ENCODE measurements at regions not wholly inside any gene's neighbourhood (a gene's known extent, or its start where the extent isn't known, plus 50 kb on each side); places are given as distances from the start of the nearest gene placed in this dataset.

DNA sequence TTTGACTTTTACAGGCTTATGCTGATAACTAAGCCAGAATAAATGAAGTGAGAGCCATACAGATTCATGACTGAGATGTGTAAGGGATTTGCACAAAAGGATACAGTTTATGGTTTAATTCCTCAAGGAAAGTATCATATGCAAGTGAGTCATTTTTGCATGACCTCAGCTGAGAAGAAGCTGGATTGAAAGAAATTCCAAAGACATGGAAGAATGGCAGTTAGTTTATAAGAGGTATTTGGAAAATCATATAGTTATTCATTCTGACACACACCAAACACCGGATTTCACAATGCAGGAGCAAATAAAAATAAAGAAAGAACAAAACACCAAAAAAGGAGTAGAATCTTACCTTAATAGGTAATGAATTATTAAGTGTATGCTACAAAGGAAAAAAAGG lies 83.2 kb upstream of the RND3 start:
- TF ChIP-seq, protein P1, sequence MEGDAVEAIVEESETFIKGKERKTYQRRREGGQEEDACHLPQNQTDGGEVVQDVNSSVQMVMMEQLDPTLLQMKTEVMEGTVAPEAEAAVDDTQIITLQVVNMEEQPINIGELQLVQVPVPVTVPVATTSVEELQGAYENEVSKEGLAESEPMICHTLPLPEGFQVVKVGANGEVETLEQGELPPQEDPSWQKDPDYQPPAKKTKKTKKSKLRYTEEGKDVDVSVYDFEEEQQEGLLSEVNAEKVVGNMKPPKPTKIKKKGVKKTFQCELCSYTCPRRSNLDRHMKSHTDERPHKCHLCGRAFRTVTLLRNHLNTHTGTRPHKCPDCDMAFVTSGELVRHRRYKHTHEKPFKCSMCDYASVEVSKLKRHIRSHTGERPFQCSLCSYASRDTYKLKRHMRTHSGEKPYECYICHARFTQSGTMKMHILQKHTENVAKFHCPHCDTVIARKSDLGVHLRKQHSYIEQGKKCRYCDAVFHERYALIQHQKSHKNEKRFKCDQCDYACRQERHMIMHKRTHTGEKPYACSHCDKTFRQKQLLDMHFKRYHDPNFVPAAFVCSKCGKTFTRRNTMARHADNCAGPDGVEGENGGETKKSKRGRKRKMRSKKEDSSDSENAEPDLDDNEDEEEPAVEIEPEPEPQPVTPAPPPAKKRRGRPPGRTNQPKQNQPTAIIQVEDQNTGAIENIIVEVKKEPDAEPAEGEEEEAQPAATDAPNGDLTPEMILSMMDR (IDR thresholded peaks at IDR 0.05) = no peak
- TF ChIP-seq POLR2A (IDR thresholded peaks at IDR 0.05) = no peak
